Embryonic facial prominence (tissue), 1 donor: ENCODE measurements at regions not wholly inside any gene's neighbourhood (a gene's known extent, or its start where the extent isn't known, plus 50 kb on each side); places are given as distances from the start of the nearest gene placed in this dataset.

Experiments used
- DNase-seq: peaks from one replicate; pipeline ENCODE4 v3.0.0-alpha.2; 2016; ENCODE audit errors: extremely low spot score

DNA sequence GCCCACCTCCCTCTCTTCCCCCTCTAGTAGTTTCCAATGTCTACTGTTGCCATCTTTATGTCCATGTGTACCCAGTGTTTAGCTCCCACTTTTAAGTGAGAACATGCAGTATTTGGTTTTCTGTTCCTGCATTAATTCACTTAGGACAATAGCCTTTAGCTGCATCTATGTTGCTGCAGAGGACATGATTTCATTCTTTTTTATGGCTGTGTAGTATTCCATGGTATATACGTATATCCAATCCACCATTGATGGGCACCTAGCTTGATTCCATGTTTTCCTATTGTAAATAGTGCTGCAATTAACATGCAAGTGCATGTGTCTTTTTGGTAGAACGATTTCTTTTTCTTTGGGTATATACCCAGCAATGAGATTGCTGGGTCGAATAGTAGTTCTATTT lies 170.4 kb downstream of the NOC3L start:
- no peak for DNase-seq

DNA sequence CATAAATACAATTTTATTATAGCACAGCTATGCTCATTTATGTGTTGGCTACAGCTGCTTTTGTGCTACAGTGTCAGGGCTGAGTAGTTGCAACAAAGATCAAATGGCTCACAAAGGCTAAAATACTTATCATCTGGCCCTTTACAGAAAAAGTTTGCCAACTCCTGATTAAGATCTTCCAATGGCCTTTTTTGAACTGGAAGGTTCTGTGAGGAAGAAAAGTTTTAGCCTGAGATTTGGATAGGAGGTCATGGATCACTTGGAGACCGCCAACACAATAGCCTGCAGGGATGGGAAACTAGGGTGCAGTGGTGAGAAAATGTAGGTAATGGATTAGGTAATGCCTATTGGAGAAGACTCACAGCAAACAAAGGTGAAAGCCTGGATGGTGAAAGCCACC lies 169.8 kb downstream of the NOC3L start:
- DNase-seq, result no peak

DNA sequence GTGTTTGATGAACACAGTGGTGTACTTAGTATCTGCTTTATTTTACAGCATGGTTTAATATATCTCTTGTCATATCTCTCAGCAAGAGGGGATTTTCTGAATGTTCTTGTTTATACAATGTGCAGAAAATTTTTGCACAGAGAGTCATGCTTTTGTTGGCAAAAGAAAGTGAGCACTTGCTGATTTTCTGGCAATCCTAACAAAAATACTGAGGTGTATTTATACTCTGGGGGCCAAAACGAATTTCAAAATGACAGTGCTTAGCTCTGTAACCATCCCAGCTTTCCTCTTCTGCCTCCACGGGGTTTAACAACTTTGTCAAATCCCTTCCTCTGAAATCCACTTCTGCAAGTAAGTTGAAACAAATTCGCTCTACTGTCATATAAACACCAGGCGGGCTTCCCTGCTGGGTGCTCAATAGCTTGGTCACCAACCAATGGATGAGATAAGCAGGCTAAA lies 169.2 kb downstream of the NOC3L start:
- DNase-seq, result no peak

DNA sequence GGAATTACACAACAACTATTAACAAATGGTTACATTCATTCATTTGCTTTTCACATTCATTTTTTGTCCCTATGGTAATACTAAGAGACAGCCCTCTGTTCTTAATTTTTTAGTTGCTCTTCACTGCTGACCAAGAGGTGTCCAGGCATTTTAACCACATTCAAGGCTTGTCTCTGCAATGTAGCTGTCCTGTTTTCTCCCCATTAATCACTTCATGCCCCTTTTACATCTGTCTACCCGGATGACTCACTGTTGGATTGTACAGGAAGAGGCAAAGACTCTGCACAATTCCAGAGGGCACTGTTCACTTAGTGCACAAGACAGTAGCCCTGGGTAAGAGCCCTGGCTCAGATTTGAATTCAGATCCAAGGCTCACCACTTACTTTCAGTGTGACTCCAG lies 168.5 kb downstream of the NOC3L start:
- DNase-seq, result no peak

DNA sequence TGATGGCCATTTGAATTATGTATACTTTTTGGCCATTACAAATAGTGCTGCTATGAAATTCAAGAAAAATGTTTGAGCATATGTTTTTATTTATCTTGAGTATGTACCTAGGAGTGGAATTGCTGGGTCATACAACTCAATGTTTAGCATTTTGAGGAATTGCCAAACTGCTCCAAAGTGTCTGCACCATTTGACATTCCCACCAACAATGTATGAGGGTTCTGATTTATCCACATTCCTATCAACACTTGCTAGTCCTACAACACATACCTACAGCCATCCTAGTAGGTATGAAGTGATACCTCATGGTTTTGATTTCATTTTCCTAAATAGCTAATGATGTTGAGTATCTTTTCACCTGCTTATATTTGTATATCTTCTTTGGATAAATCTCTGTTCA lies 165.5 kb downstream of the NOC3L start:
- no peak for DNase-seq

DNA sequence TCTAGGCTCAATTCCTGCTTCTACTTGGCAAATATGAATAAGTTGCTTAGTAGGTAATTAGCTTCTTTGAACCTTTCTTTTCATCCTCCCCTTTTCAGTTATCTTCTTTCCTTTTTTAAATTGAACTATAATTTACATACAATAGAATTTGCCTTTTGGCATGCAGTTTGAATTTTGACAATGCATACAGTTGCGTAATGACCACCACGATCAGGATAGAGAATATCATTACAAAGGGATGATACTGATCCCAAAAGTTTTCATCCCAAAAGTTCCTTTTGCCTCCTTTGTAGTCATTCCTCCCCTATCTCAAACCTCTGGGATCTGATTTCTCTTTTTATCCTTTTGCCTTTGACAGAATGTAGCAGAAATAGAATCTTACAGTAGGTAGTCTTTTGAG lies 164.4 kb downstream of the NOC3L start:
- DNase-seq, result no peak

DNA sequence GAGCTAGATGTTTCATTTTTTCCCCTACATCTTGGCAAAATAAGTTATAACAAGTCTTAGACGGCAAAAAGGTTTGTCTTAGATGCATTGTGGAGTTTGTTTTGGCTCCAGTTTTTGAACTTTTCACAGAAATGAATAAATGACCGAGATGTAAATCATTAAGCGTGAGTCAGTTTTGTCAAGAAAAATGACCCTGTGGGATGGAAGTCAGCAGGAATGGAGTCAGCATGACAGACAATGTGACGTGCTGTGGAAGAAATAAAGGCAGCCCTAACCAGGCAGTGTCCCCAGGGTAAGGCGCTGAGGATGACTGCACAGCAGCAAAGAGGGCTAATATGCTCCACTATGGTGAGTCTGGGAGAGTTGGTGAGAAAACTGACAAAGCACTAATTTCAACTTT lies 163.2 kb downstream of the NOC3L start:
- DNase-seq, result no peak

DNA sequence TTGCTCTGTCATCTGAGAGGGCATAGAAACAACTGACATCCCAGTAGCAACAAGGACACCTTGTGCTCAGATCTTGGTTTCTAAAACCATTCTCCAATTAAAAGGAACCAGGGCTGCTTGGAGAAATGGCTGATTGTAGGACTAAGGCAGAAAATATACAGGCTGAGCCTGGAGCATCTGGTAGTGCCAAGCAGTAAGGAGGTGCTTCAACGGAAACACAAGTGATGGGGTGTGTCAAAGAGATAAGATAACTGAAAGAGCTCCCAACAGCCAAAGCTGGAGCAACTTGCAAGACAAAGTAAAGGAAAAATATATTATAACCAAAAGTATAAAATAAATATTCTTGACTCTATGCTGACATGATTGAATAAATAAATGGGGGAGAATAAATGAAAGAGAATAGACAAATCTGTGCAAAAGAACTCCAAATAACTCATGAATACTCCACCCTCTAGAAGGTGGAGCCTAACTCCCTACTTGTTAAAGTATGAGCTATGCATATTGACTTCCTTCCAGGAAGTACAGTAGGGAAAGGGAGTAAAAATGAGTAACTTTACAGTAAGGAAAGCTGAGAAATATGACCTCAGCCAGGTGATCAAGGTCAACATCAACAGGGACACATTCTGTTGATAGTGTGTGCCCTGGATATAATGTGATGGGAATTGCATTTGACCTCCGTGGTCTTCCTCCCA lies 162.4 kb downstream of the NOC3L start:
- no peak for DNase-seq

DNA sequence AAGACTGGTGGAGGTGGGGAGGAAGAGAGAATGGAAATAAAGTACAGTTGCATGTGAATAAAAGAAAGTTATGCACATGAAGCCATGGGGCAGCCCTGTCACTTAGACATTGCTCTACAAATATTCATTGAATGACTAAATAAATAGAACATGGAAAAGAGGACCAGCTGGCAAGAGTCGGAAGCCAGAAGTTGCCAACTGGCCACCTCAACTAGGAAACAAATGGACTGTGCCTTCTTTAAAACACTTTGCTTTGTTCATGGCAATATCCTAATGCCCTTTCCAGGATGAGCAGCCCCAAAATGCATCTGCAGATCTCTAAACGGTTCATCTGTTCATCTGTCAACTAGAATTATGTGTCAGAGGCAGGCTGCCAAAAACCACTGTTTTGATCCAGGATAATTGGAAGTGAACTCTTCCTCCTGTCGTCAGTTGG lies 157.3 kb downstream of the NOC3L start:
- no peak for DNase-seq

DNA sequence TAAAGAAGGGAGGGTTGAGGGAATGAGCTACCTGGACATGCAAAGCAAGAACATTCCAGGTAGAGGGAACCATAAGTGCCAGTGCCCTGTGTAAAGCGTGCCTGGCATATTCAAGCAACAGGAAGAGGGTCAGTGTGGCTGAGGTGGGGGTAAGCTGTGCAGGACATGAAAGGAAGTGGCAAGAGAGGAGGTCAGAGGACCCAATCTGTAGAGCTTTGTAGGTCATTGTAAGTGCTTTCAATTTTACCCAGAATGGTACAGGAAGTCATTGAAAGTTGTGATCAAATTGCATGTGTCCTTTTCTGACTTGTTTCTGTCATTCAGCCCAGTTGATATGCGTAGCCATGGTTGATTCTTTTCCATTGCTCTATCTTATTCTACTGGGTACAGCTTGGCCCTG lies 156.6 kb downstream of the NOC3L start:
- no peak for DNase-seq

DNA sequence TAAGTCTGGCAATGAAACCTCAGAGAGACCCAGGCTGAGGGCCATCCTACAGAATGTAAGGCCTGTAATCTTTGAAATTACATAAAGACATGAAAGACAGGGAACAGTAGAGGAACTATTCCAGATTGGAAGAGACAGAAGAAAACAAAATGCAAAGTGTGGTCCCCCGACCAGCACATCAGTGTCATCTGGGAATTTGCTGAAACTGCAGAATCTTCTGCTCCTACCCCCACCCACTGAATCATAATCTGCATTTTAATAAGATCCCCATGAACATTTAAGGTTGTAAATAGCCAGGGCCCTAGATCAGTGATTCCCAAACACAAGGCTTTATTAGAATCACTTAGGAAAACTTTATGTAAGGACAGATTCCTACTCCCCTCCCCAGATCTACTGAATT lies 154.4 kb downstream of the NOC3L start:
- DNase-seq, result no peak

DNA sequence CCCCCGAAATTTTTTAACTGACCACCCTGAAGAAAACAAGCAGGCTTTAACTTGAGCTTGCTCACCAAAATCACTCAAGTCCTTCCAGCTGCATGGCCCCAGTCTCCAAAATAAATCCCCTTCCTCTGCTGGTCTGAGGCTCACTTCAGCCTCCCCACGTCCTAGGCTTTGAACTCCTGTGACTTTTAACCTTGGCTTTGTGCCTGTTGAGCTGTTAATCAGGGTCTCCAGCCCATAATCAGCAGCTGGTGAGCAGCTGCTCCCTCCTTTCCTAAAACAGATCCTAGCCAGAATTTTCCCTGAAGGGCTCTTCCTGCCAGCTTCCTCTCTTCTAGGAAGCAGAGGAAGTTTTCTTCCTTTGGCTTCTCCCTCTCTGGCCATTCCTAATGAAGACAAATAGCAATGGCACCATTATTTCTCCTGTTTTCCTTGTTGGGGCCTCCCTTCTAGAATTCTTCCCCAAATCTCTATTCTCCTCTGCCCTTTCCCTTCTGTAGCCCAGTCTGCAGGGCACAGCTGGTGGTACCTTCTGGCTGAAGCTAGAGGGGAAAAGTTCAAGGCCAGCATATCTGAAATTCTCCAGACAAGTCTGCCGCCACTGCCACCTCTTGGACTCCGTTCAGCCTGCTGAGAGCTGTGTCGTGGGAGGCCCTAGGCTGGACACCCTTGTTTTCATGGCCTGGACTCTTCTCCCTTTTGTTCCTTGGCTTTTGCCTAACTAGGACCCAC lies 152.1 kb downstream of the NOC3L start:
- DNase-seq, result no peak

DNA sequence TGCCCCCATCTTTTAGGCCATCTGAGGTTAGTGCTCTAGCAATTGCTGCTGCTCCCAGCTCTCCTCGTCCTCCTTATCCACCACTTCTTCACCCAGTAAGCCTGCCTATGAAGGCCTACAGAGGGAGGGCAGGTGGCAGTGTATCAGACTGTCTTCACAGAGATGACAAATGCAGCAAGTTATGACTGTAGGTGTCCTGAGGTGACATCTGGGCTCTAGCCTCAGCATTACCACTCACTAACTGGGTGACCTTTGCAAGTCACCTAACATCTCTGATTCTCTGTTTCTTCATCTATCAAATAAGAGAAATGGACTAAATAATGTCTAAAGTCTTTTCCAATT lies 151.6 kb downstream of the NOC3L start:
- DNase-seq, result no peak

DNA sequence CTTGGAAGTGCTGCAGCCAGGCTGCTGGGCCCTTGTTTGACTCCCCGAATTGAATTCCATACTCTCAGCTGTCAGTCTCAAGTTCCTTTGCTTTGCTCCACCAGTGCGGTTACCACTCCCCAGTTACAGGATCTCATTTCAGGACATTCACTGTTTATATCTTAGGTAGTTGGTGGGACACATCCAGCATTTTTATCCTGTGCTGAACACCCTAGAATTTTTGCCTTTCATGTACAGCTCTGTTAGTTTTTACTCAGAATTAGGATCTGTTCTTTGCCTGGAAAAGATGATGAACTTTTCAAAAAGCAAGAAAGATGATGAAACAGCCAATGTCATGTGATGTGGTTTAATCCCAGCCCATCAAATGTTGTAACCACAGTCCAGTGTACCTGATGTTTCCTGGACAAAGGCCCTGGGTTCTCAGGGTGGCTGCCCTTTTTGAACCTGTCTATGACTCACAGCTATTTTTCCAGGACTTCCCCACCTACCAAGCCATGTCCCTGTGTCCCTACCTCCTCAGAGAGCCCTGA lies 149.7 kb downstream of the NOC3L start:
- no peak for DNase-seq

DNA sequence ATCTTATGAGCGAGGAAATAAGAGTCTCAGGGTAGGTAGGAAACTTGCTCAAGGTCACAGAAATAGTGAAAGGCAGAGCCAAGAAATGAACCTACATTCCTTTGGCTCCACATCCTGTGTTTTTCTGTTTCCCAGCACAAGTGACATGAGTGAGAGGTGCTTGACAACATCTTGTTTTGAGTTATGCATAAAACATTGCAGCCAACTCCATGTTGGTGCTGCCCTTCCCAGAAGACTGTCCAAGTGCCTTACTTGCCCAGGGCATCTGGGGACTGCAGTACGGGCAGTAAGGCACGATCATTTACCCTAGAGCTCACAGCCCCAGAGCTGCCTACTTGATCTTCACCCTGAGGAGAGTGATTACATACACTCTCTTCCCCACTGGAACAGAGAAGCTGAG lies 148.8 kb downstream of the NOC3L start:
- no peak for DNase-seq

DNA sequence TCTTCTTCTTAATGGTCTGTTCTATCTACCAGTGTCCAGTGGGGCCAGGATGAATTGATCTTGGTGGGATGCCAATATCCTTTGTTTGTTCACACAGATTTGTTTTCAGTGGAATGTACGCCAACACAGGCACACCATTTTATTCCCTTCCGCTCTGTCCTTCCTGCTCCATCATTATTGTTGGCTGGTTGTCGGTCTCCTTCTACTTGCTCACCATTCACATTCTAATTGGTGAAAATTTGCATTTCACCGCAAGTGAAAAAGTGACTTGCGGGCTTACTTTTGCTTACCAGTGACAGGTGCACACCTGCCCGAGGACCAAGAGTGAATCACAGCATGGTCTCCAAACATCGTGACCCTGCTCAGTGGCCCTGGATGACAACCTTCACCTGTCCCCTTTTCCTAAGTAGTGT lies 148.3 kb downstream of the NOC3L start:
- no peak for DNase-seq

DNA sequence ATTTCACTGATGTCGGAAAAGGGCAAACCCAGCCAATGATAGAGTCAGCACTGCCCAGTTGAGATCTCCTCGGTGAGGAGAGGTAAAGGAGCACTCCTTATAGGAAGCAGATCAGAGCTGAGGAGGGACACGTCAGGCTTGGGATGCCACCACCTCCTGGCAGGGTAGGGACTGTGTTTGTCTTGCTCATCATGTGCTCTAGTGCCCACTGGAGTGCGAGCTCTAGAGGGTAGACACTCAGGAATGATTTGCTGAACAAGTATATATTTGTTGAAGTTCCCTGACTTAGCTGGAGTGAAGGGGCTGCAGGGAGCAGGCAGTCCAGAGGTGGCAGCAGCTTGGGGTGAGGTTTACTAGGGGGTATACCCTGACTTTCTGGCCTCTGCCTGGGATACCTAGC lies 146.5 kb downstream of the NOC3L start:
- no peak for DNase-seq

DNA sequence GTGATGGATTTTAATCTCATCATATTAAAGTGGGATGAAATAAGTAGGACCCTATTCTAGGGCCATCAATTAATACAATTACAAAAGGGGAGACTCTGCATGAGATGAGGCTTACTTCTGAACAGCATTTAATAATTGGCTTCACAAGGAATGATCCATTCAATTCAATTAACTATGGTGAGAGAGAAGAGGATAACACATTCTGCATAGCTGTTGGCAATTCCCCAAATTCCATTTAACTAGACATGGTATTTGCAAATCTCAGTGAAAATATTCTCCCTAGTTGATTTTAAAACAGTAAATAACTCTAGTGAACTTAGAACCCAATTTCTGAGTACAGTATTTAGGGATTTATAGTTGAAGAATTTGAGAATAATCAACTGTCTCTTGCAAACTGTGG lies 145.3 kb downstream of the NOC3L start:
- no peak for DNase-seq

DNA sequence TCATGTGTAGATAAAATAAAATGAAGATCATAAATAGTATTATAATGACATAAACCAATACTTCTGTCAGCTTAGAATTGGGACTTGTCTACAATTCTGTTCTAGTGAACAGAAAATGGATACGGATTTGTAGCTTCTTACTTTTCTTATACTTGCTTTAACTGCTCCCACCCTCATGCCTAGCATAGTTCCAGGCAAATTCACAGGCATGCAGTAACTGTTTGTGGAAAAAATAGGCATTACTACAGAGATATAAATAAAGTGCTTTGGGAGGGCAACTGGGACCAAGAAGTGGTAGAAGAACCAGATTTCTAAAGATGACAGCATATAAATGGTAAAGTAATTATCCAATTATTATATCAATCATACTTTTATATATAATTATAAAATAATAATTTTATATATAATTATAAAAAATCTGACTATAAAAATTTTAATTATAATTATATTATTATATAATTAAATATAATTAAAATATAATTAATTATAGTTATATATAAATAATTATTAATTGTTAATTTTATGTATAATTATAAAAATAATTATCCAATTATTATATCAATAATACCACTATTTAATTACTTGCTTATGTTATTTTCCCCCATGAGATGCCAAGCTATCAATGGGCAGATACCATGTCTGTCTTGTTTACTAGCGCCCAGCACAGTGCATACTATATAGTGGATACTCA lies 144.1 kb downstream of the NOC3L start:
- no peak for DNase-seq

DNA sequence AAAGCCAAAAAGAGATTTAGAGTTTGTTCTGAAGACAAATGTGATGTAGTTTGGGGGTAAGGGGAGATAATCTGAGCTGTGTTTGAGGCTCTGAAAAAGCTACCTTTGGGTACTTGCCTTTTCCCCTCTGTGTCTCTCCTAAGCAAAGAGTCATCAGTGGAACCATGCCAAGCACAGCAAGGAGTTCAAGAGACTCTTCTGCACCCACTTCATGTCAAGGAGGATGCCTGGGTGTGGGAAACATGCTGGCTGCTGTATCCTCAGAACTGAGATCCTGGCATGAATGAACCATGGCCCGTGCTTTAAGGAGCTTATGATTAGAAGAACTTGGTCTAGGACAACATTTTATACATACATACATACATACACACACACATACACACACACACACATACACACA lies 142.9 kb downstream of the NOC3L start:
- no peak for DNase-seq

DNA sequence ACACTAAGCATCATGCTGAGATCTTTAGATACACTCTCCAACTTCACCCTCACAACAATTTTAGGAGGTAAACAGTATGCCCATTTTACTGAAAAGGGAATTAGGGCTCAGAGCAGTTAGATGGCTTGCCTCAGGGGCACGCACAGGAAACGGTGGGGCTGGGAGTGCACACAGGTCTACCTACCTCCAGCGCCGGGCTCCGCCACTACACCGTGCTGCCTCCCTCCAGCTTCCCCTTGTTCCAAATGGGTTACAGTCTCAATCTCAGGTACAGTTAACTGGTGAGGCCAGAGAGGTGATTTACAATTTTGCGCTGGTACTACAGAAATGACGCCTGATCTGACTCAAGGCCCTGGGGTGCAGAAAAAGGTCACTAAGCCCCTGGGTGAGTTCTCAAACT lies 142.0 kb downstream of the NOC3L start:
- no peak for DNase-seq

DNA sequence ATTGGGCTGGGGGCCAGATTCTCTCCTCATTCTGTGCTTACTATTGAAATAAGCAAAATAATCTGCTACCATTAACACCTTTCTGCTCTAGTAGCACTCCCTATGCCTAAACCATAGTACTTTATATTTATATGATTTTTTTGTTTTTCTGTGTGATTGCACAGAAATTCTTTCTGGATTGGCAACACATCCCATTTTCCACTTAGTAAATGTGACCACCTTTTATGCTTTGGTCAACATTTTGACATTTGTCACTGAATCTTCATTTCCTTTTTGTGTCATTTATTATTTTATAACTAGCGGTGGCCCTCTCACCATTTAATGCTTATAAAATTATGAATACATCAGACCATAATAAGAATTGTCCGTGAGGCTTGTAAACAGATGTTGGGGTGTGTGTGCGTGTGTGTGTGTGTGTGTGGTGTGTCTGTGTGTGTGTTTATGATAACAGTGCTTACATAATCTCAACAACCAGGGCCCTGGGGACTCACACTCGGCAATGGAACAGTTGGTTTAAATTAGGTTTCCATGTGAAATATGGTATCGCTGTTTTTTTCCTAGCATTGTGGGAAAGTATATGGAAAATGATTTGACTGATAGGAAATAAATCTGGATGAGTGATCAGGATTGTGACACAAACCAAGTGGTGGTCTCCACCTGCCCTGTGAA lies 138.9 kb downstream of the NOC3L start:
- DNase-seq, result no peak
